ENCODE measurements at regions not wholly inside any gene's neighbourhood (a gene's known extent, or its start where the extent isn't known, plus 50 kb on each side); places are given as distances from the start of the nearest gene placed in this dataset.

DNA sequence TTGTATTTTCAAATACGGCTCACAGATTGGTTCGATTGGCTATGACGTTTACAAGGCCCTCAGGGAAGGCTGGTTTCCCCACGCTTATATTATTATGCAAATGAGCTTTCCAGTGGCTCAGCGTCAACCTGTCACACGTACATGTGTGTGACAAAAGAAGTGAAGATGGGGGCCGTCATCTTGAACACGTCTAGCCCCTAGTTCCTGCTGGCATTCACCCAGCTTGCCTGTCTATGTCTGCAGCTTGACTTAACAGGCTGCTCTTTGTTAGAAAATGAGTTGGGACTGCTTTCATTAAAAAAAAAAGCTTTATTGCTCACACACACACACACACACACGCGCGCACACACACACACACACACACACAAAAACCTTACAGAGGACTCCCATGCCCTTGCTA, 283.6 kb upstream of the CTSO start:
- TF ChIP-seq CTCF (IDR thresholded peaks at IDR 0.05) (no peak), POLR2A (IDR thresholded peaks at IDR 0.05) (no peak)

Measured in lower leg skin (tissue), 3 donors.